COLO829 (cell line): ENCODE measurements at regions not wholly inside any gene's neighbourhood (a gene's known extent, or its start where the extent isn't known, plus 50 kb on each side); places are given as distances from the start of the nearest gene placed in this dataset.
A peak's percentile ranks its signal among the peaks of the same experiment; 100 is the strongest.
"Not testable (repeated sequence)": the region's sequence is repeated elsewhere in the genome, so short reads cannot be mapped to it uniquely, and the experiment has no call there.

Source experiments
- DNase-seq: peaks from one replicate; pipeline ENCODE4 v3.0.0; 2012; ENCODE audit warnings: low spot score

DNA sequence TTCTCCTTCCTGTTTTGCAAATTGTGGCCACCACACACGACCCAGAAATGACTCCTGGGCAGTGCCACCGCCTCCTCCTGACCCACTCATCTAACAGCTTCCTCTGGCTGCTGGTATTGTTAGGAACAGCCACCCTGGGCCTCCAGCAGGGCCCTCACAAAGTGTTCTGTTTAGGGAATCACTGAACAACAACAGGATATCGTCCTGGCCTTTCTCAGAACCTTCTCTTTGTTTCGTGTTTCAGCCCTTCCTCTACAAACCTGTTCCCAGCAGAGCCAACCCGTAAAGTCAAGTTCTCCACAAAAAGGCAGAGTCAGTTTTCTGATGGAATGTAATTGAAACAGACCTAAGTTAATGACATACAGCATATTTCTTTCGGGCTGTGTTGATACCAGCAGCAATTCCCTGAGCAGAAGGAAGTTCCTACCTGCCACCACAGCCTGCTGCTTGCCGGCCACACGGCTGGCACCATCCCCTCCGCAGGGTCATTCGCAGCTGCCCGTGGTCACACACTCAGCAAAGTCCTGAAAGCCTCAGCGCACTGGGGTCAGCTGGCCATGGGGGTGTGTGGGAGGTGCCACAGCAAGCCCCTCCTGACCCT is 91.7 kb upstream of the PITRM1 start:
- DNase-seq, result no peak

GRCh38 chr10:3263747-3264146 is 91.2 kb upstream of the PITRM1 start:
- no peak for DNase-seq

DNA sequence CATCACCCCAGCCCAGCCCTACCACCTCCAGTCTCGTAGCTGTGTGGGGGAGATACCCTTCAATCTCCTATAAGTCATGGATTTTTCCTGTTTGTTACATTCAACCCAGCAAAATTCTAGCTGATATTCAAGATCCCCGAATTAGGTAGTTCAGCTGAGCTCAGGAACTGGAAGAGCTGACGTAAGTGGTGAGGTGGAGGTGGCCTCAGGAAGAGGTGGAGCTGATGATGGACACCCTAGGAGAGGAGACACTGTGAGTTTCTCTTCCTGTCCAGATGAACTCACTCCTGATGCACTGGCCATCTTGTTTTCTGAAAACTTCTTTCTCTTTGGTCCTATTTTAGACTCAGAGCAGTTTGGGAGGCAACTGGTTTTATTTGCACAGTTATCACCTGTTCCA is 90.5 kb upstream of the PITRM1 start:
- no peak for DNase-seq

- DNase-seq, result no peak
Observed at GRCh38 chr10:3261921-3262320, 89.3 kb upstream of the PITRM1 start.

DNA sequence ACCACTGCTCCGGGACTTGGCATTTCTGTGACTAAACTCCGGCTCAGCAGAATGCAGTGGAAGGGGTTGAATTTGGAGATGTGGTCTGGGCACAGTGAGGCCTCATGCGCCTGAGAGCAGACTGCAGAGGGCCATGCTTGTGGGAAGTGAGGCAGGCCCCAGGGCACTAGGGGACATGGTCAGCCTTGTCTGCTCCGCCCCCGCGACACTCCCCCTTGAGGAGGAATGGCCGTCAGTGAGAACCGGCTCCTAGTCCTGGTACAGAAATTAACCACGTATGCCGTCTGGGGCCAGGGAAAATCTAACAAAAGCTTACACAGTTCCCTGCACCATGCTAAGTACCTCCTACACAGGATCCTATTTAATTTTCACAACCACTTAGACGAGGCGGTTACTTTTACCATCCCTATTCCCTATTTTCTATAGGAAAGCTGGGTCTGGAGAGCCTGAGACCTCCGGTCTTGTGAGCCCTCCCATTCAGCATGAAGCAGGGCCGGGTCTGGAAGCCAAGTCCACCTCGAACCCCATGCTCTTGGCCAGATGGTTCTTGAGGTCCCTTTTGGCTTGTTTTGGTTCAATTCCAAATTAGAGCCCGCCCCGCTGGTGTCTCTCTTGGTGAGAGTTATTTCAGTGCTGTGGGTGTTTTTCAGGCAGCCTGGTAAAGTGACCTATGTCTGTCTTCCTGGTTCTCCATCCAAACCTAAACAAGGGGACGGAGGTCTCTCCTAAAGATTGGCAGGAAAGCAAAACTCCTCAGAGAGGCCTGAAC is 87.7 kb upstream of the PITRM1 start:
- DNase-seq, result no peak

GRCh38 chr10:3259499-3259898 is 86.9 kb upstream of the PITRM1 start:
- DNase-seq, result no peak

DNA sequence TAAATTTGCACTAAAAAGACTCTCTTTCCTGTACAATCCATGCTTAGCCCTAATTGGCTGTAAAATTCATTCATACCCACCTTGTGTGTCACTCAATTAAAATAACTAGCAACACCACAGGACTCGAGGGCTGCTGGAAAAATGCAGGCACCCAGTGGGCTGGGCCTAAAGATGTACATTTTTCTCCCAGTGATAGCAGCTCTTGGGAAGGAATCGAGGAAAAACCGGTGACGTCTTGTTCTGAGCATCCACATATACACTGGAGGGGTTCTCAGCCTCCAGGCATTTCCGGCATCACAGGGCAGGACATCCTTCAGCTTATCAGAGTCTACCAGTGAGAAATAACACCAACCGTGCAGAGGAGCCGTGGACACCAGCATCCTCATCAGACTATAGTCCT is 85.8 kb upstream of the PITRM1 start:
- no peak for DNase-seq

- DNase-seq, result no peak
Observed at GRCh38 chr10:3255616-3256015, 83.0 kb upstream of the PITRM1 start.

- no peak for DNase-seq
Observed at GRCh38 chr10:3255075-3255474, 82.5 kb upstream of the PITRM1 start.

DNA sequence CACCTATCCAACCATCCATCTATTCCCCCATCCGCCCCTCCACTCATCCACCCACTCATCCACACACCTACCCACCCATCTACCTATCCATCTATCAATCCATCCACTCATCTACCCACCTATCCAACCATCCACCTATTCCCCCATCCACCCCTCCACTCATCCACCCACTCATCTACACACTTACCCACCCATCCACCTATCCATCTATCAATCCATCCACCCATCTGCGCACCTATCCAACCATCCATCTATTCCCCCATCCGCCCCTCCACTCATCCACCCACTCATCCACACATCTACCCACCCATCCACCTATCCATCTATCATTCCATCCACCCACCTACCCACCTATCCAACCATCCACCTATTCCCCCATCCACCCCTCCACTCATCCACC is 81.4 kb upstream of the PITRM1 start:
- DNase-seq, result not testable (repeated sequence)

- no peak for DNase-seq
Observed at GRCh38 chr10:3251172-3251571, 78.6 kb upstream of the PITRM1 start.

- no peak for DNase-seq
Observed at GRCh38 chr10:3249307-3249889, 76.8 kb upstream of the PITRM1 start.

GRCh38 chr10:3248526-3249306 is 76.1 kb upstream of the PITRM1 start:
- DNase-seq, result peak; percentile 53

DNA sequence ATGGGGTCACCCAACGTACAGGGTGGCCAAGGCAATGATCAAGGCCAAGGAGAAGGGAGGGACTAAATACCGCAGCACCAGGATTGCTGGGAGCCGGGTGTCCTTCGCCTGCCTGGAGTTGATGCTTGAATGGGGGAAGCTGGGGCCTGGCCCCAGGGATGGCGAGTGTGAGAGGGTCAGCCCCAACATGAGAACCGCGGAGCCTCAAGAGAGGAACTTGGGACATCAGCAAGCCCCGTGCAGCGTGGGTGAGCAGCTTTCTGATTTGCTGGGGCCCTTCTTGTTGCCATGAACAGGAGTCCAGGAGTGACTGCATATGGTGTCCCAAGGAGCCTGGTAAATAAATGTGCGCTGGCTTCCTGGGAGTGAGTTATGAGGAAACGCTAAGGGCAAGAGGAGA is 72.8 kb upstream of the PITRM1 start:
- no peak for DNase-seq

DNA sequence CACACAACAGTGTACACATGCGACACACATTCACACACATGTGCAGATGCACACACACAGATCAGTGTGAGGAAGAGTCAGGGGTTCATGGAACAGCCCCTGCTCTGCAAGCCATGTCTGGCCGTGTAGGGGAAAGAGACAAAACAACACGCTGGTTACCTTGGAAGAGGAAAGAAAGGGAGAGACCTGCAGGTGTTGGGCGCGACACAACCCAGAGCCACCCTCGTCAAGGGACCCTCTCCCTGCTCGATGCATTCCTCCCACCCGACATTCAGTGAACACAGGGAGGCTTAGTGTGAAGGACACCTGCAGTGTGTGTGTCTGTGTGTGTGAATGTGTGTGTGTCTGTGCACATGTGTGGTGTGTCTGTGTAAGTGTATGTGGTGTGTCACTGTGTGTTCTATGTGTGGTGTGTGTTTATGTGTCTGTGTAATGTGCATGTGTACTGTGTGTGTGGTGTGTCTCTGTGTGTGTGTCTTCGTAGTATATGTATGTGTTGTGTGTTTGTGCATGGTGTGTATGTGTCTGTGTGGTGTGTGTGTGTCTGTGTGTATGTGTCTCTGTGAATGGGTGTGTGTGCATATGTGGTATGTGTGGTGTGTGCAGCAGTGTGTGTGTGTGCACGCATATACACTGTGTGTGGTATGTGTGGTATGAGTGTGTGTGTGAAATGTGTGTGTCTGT is 69.5 kb upstream of the PITRM1 start:
- no peak for DNase-seq

DNA sequence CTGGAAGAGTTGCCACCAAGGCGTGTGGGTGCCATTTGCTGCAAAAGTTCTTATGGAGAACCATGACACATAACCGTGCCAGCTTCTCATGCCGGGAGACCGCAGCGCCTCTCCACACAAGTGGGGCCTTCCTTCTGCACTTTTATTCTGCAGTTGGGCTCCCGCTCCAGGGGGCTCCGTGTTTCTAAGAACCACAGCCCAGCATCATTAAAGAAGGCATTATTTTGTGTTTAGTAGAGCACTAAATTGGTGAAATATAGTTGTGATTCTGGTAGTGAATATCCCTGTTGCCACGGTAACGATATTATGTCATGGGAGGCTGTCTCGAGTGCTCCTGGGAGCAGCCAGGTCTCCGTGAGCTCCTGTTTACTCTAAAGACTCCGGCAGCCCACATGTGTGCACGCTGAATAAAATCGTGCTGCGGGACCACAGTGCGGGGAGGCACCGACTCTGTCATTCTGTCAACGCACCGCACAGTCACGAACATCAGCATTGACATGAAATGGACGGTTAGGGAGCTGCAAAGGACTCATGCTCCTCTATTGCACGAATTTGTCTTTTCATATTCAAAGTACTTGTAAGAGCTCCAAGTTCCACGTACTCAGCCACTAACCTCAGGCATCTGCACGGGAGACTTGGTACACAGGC is 68.8 kb upstream of the PITRM1 start:
- DNase-seq, result no peak

DNA sequence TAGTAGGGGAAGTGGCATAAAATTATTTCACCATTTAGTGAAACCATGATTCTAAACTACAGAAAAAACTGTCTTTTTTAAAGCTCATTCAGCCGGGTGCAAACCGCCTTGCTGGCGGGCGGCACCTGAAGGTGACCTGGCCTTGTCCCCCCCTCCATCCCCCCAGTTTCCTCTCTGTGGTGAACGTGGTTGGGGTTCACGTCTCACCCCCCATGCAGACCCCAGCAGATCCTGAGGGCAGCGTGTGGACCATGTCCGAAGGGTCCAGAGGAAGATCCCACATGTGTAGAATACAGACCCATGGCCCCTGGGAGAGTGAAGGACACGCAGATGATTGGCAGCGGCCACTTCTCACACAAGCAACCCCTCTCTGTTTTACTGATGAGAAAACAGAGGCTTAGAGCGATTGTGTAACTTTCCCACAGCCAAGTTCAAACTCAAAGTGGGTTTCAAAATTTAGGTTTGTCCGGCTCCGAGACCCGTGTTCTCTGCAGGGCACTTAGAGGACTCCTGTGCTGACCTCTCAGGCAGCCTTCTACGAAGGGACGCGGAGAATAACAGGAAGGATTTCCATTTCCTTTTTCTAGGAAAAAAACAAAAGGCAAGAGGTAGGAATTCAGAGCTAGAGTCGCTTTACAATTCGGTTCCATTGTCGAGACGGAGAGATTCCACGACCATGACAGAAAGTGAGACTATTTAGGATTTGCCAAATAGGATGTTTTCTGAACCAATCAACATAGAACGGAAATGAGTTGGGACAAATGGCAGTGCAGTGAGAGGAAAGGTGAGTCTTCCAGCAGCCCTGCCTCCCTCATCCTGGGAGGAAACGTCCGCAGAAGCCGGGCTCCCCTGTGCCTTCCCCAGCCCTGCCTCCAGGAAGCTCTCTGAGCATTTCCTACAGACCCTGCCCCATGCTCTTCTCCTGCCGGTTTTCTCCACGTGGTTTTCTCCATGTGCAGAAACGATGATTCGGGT is 67.6 kb upstream of the PITRM1 start:
- DNase-seq, result no peak

DNA sequence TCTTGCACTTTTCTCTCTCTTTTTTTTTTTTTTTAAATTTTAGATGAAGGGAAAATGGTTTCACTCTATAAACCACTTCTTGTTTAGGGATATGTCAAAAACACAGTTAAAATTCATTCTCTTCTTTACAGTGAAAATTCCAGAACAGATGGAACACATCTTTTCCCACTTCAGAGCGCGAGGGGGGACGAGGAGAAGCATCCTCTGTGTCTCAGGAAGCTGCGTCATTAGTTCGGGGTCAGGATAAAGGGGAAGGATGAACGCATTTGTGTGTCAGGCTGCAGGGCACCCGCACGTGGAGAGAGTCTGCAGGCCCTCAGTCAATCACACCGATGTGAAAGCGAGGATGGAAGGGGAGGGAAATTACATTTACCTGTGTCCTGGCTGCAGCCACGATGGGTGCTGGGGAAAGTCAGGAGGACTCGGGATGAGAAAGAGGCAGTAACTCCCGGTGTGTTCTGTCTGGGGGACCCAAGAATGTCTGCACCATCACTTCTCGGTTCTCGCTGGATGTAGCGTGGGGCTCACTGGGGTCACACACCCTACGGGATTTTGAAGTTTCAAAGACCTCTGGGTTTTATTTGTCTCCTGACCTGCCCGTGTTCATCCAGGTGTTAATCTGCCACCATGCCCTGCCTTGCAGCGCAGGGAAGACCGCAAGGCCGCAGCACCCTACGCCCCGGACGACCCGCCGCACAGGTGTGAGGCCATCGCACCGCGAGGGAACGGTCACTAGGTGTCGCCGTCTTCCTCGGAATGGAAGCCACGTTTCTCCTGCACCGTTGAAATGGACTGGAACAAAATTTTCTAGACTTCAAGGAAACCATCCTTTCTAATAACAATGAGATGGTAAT is 66.7 kb upstream of the PITRM1 start:
- DNase-seq, result no peak

- DNase-seq, result no peak
Observed at GRCh38 chr10:3238115-3238871, 65.7 kb upstream of the PITRM1 start.
